H7 (cell line): ENCODE measurements at regions not wholly inside any gene's neighbourhood (a gene's known extent, or its start where the extent isn't known, plus 50 kb on each side); places are given as distances from the start of the nearest gene placed in this dataset.

Experiments used
- DNase-seq: peaks from one replicate; pipeline ENCODE4 v3.0.0; 2012
- H3K27me3 ChIP-seq: 2 replicates; pipeline ENCODE4 v1.6.0; 2011; ENCODE audit warnings: mild to moderate bottlenecking, low read length; ENCODE audit not compliant: control insufficient read depth, insufficient read depth
- H3K36me3 ChIP-seq: replicated peaks from 2 replicates; pipeline ENCODE4 v1.5.1; 2011; ENCODE audit warnings: low read length; ENCODE audit not compliant: control insufficient read depth, insufficient read depth
- H3K4me3 ChIP-seq: 2 replicates; pipeline ENCODE4 v1.5.1; 2011; ENCODE audit warnings: low read depth, mild to moderate bottlenecking, control low read depth, low read length, moderate library complexity; ENCODE audit not compliant: insufficient read depth

DNA sequence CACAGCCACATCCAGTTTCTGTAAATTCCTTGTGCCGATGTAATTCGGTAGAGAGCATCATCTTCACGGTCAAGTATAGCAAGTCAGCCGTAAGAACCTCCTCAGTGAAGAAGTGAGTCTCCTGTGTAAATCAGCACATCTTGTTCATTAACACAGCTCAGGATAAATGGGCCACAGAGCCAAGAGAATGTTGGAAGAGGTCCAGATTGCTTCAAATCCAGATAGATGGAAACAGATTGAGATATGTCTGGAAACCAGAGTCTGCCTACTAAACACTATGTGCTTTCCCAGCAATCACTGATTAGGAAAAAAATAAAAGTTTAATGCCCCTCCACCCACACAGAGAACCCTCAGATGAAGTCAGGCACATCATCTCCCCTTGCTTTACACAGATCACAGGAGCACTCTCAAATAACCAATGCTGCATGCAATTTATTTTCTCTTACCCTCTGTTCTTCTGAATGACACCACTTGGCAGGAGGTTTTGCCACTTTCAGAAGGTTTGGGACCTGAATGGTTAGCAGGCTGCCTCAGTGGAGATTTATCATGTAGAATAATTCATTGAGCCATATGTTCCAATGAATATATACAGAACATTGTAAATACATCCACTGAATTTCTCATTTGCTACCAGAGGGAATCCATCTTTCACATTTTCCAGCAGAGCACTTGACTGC is 357.7 kb downstream of the C4orf33 start:
- H3K36me3 ChIP-seq = no peaks in the 10 kb centered on the region
- no peak for DNase-seq
- H3K27me3 ChIP-seq = no peaks in the 10 kb centered on the region
- H3K4me3 ChIP-seq = no peak overlapping the region

DNA sequence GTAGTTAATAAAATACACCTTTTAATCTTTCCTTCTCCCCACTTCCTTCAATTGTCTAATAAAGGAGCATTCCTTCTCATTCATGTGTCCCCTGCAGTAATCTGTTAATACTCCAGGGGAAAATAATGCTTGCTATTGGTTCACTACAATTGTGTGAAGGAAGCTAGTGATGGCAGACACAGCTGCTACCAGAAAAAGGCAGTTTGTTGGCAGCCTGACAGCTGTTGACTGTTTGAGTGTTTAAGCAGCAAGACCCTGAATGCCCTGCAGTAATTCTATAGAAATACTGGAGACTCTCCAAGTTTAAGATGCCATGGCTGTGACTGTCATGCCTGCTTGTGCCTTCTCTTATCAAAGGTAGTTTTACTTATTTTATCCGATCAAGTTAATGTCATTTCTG is 359.5 kb downstream of the C4orf33 start:
- Histone ChIP-seq H3K27me3 (no peaks in the 10 kb centered on the region), H3K4me3 (no peak overlapping the region), H3K36me3 (no peaks in the 10 kb centered on the region)
- DNase-seq = no peak

DNA sequence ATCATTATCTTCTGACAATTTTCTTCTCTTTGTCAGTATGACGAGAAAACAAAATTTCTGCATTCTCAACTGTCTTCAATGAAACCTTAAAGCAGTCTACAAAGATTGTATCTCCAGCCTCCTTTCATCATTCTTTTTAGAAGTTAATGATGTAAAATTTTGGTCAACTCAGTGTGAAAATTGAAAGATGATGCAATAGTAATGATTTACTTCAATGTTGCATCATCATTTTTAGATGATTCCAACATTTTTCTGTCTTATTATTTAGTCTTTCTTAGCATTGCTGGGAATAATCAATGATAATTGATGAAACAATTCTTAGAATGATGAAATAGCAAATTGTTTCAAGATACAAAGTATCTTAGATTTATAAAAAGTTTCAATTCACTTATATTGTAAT is 372.7 kb downstream of the C4orf33 start:
- no peak overlapping the region for H3K4me3 ChIP-seq
- H3K36me3 ChIP-seq = no peaks in the 10 kb centered on the region
- H3K27me3 ChIP-seq = no peaks in the 10 kb centered on the region
- no peak for DNase-seq

DNA sequence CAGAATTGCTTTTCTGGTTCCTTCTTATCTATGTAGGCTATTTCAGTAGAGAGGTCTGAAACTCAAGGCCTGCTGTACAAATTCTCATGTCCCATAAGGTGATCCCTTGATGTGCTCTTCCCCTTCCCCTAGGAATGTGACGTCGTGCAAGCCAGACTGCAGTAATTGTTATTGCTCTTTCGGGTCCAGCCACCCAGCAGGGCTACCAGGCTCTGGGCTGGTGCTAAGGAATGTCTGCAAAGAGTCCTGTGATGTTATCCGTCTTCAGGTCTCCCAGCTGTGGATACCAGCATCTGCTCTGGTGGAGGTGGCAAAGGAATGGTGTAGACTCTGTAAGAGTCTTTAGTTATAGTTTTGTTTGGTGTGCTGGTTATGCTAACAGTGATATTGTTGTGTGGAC is 378.7 kb downstream of the C4orf33 start:
- DNase-seq = no peak
- Histone ChIP-seq H3K4me3 (no peak overlapping the region), H3K36me3 (no peaks in the 10 kb centered on the region), H3K27me3 (no peaks in the 10 kb centered on the region)

DNA sequence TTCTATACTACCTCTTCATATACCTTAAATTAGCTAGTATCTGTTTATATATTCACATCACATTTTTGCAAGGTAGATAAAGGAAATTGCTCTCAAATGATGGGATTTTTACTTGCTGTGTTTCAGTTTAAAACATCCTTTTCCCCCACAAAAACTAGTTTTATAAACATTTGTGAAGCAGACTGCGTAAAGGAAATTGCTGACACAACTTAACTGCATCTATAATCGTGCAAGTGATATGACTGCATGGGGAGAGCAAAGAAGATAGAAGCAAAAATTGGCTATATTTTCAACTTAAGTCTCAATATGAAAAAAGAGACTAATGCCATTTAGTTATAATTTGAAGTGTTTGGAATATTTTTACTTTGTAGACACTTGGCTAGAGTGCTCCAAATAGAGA is 385.2 kb downstream of the C4orf33 start:
- Histone ChIP-seq H3K4me3 (no peak overlapping the region), H3K36me3 (no peaks in the 10 kb centered on the region), H3K27me3 (no peaks in the 10 kb centered on the region)
- DNase-seq = no peak

DNA sequence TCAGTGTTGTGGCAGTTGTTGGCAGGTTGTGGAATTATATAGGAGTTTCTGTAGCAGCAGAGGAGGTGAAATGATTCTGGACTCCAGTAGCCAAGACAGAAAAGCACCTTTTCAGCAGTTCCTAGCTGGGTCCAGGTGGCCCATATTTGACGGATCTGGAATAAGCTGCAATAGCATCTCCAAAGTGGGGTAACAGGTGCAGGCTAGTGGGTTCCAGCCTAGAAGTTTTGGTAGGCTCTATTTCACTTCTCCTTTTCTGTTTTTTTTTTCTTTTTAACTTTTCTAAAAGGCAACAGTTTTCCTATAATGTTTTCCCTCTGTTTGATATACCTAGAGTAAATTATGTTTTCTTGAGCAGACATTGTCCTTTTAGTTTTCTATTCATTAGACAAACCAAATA is 392.5 kb downstream of the C4orf33 start:
- no peak for DNase-seq
- H3K36me3 ChIP-seq = no peaks in the 10 kb centered on the region
- H3K27me3 ChIP-seq = no peaks in the 10 kb centered on the region
- H3K4me3 ChIP-seq = no peak overlapping the region

DNA sequence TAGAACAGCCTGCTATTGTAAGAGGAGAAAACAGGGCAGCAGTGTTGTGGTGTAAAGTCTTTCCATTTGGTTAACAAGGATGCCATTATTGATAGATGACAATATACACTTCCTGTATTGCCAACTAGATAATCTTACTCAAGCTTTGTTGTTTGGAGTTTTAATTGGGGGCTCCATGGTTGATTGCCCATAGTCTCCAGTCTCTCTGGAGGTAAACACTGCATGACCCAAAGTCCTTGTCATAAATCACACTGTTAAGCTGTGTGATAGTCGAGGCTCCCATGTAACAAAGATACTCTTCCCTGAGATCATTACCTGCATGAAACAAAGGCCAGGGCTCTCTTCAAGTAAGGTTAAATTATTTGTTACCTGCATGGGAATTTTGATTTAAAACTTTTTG is 394.6 kb downstream of the C4orf33 start:
- no peaks in the 10 kb centered on the region for H3K27me3 ChIP-seq
- no peaks in the 10 kb centered on the region for H3K36me3 ChIP-seq
- DNase-seq = no peak
- no peak overlapping the region for H3K4me3 ChIP-seq

DNA sequence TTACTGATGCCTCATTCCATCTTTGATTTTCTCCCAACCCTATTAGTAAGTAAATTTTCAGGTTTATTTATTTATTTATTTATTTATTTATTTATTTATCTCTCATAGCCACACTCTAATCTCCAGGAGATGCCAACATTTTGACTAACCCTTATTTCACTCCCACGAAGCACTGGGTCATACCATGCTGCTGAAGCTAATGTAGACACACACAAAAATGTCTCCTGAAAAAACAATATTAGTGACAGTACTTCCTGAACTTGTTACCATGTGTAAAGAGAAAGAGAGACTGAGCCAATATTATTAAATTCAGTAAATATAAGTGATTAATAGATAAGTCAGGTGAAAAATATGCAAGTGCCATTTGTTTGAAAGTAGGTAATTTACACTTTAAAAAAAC is 402.7 kb downstream of the C4orf33 start:
- Histone ChIP-seq H3K27me3 (no peaks in the 10 kb centered on the region), H3K36me3 (no peaks in the 10 kb centered on the region), H3K4me3 (no peak overlapping the region)
- DNase-seq = no peak

DNA sequence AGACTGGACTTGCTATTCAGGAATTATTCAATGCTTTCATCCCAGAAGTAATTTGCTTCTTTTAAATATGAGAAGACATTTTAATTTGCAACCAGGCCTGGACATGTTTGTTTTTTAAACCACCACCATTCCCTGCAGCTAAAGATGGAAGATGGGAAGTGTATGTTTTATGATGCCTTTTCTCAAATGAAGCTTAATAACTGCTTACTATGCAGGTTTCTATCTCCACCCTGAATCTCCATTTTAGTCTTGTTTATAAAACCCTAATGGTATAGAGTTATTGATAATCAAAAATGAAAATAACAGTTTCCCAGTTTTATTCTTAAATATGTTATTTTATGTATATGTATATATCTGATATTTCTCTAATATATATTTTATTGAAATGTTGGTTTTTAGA is 418.9 kb downstream of the C4orf33 start:
- DNase-seq = no peak
- H3K4me3 ChIP-seq = no peak overlapping the region

DNA sequence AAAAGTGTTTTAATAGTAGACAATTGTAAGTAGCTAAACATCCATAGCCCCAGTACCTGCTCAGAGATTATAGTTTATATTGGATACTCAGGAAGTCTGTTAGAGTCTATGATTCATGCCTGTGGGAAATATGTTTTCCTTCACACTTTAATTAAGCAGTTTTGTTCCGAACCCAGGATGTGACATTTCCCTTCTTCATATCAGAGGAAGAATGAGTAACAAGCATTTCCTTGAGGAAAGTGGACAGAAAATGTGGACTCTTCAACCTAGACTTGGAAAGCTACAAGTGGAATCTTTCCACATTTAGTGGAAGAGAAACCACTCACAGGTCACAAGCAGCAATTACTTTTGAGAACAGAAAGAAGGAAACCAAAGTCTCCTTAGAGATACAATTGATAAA is 419.4 kb downstream of the C4orf33 start:
- DNase-seq = no peak
- Histone ChIP-seq H3K4me3 (no peak overlapping the region), H3K36me3 (no peaks in the 10 kb centered on the region)

More for the DNA sequence above, 418.9 kb downstream of the C4orf33 start:
- Histone ChIP-seq H3K36me3 (no peaks in the 10 kb centered on the region), H3K27me3 (no peaks in the 10 kb centered on the region)

DNA sequence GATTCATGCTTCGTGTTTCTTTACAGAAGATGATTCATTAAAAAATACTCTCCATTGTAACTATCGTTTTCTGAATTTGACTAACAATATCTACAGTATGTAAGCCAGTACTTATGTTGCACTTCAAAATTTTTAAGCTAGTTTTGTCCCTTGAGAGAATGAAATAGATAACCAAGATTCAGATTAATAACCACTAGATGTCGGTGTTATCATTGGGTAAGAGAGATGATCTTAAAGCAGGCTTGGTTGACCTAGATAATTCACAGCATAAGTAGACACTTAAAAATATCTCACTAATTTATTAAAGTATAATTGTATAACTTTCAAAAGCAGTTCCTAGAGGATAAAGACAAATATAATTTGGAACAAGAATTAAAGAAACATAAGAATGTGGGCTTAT is 430.9 kb downstream of the C4orf33 start:
- Histone ChIP-seq H3K36me3 (no peaks in the 10 kb centered on the region), H3K4me3 (no peak overlapping the region), H3K27me3 (no peaks in the 10 kb centered on the region)
- DNase-seq = no peak

More for the DNA sequence above, 419.4 kb downstream of the C4orf33 start:
- no peaks in the 10 kb centered on the region for H3K27me3 ChIP-seq

DNA sequence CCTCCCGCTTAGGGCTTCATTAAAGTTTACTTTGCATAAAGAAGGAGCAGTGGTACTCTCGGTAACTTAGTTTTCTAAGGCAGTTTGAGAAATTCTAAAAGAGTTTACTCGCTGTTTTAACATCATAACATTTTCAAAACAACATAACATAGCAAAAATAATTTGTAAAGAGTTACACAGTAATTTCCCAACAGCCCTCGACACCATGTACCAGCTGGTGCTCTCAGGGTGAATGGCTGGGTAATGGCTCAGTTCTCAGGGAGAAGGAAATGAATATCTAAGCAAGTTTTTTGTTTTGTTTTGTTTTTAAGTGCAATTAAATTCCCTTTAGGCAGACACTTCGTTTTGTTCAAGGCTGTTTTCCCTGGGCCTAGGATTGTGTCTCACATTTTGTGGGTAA is 435.3 kb downstream of the C4orf33 start:
- H3K27me3 ChIP-seq = no peaks in the 10 kb centered on the region
- no peak for DNase-seq
- no peaks in the 10 kb centered on the region for H3K36me3 ChIP-seq
- H3K4me3 ChIP-seq = no peak overlapping the region

DNA sequence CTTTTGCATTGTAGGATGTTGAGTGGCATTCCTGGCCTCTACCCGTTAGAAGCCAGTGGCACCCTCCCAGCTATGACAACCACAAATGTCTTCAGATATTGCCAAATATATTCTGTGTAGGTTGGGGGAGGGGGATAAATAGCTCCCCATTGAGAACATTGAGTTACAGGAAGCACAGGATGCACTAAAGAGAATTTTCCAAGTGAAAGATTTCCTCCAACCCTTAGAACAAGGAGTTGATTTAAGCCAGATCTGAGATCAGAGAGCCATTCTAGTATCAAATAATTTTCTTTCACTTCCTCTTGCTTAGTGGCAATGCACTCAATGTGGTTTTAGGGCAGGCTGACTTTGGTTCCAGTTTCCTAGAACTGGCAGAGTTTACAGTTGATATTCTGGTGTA is 436.6 kb downstream of the C4orf33 start:
- Histone ChIP-seq H3K36me3 (no peaks in the 10 kb centered on the region), H3K4me3 (no peak overlapping the region), H3K27me3 (no peaks in the 10 kb centered on the region)
- DNase-seq = no peak

DNA sequence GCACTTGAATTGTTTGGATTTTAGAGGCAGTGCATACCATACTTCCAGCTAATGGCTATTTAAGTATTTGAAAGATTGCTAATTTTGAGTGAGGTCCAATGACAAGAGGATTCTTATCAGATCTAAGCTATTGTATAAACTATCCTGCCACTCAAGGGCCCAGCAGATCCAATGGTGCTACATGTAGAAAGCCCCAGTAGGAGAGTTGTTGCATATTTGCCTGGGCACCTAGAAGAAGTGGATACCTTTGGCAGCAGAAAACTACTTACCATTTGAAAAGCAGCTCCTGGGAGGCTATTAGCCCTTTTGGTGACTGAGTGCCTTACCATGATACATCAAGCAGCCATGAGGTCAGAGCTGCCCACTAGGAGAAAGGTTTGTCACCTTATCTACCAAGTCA is 447.3 kb downstream of the C4orf33 start:
- DNase-seq = no peak
- Histone ChIP-seq H3K27me3 (no peaks in the 10 kb centered on the region), H3K4me3 (no peak overlapping the region), H3K36me3 (no peaks in the 10 kb centered on the region)

DNA sequence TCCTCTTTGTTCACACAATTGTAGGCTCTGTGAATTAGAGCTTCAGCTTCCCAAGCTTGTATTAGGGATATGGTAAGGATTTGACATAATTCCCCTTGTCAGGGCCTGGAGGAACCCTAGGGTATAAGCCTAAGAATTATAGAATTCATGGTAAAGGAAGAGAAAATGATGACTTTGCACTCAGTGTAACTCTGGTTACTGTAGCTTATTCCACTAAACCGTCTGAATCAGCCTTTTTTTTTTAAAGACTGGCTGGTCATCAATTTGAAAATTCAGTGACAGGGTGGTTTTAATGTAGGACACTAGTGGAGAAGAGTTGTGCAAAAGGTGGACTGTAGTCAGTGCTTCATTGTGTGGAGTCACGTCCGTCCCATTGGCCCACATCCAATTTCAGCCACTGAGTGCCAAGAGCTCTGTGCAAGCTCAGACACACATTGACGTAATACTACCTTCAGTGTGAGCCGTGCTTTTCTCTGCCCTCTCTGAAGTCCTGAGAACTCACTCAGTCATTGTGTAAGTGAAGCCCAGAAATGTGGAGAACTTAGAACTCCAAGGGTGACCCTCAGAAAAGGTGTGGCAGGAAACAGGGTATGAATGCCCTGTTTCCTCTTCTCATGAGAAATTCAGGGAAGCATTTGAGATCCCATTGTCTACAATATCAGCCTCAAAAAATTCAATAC is 449.8 kb downstream of the C4orf33 start:
- H3K4me3 ChIP-seq = no peak overlapping the region
- no peaks in the 10 kb centered on the region for H3K36me3 ChIP-seq
- H3K27me3 ChIP-seq = no peaks in the 10 kb centered on the region
- DNase-seq = no peak
